H7 (cell line): ENCODE measurements at regions not wholly inside any gene's neighbourhood (a gene's known extent, or its start where the extent isn't known, plus 50 kb on each side); places are given as distances from the start of the nearest gene placed in this dataset.
A peak's percentile ranks its signal among the peaks of the same experiment; 100 is the strongest.

ENCODE experiments used
- DNase-seq: peaks from one replicate; pipeline ENCODE4 v3.0.0; 2012
- H3K27me3 ChIP-seq: 2 replicates; pipeline ENCODE4 v1.6.0; 2011; ENCODE audit warnings: mild to moderate bottlenecking, low read length; ENCODE audit not compliant: control insufficient read depth, insufficient read depth
- H3K36me3 ChIP-seq: replicated peaks from 2 replicates; pipeline ENCODE4 v1.5.1; 2011; ENCODE audit warnings: low read length; ENCODE audit not compliant: control insufficient read depth, insufficient read depth
- H3K4me3 ChIP-seq: 2 replicates; pipeline ENCODE4 v1.5.1; 2011; ENCODE audit warnings: low read depth, mild to moderate bottlenecking, control low read depth, low read length, moderate library complexity; ENCODE audit not compliant: insufficient read depth

DNA sequence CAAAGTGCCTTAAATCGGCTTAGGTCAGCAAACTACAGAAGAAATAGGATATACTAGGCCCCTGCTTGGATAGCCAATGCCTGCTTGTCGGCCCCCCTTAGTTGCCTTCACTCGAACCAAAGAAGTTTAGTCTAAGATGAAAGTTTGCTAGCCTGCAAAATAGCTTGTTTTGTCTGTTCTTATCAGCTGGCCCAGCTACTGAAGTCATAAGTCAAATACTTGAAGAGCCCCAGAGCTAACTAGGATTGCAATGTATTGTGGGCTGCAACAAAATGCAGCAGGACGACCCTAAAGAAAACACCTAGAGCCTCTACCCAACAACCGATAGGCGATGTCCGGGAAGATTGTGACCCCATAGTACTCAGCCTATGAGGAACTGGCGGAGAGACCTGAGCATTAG, 183.5 kb upstream of the HS6ST1 start:
- peak; percentile 9 for DNase-seq
- Histone ChIP-seq H3K36me3 (no peaks in the 10 kb centered on the region), H3K4me3 (no peak overlapping the region), H3K27me3 (no peaks in the 10 kb centered on the region)

DNA sequence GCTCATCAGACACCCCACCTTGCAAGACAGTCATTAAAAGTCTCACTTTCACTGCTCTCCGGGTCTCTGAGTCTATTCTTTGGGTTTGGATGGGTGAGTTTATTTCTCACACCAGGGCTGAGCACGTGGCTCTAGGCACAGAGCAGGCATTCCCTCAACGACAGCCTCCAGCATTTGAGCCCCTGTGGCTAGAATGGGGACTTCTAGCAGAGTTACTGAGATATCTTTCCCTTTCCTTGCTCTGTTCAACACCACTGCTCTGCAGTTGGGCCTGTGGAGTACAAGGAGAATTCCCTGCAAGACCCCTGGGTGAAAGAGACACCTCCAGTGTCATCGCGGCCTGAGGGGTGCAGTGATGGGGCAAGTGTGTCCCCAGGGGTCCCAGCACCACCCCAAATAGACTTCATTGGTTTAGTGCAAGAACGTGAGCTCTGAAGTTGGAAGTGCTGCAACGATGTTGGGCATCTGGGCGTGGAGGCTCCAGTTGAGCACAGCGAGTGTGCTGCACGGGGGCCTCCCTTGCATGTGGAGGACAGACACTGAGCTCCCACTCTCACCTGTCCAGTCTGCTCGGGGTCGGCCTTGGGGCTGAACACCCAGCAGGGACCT, 184.1 kb upstream of the HS6ST1 start:
- no peaks in the 10 kb centered on the region for H3K36me3 ChIP-seq
- H3K27me3 ChIP-seq: no peaks in the 10 kb centered on the region
- no peak overlapping the region for H3K4me3 ChIP-seq
- peak; percentile 22 for DNase-seq

DNA sequence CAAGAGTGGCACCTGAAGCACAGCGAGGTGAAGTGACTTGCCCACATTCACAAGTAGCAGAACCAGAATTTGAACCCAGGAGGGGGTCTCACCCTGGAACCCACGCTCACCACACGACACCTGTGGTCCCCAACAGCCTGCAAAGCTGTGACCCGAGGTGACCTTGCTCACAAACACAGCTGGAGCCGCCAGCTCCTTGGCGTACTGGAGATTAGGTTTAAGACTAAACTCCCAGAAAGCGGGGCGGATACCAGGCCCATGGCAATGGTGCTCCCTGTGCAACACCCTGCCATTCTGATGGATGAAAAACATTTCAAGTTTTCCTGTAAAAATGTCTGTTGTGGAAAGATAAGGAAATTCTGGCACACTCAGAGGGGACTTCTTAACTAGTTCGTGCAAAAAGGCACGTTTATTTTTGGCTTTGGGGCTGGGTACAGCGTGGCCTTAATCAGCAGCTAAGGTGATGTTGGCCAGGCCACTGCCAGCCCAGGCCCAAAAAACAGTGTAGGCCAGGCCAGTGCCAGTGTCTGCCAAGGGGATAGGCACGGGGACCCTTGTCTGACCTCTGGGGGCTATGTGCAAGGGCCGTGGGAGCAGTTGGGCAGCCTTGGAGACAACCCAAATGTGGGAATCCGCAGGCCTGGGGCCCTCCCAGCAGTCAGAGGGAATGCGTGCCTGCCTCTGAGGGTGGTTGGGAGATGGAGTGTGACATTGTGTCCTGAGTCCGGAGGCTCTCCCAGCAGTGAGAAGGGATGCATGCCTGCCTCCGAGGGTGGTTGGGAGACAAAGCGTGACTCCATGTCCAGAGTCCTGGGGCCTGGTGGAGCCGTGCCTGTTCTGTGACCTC, 185.0 kb upstream of the HS6ST1 start:
- Histone ChIP-seq H3K4me3 (no peak overlapping the region), H3K36me3 (no peaks in the 10 kb centered on the region), H3K27me3 (no peaks in the 10 kb centered on the region)
- peak; percentile 32 for DNase-seq

DNA sequence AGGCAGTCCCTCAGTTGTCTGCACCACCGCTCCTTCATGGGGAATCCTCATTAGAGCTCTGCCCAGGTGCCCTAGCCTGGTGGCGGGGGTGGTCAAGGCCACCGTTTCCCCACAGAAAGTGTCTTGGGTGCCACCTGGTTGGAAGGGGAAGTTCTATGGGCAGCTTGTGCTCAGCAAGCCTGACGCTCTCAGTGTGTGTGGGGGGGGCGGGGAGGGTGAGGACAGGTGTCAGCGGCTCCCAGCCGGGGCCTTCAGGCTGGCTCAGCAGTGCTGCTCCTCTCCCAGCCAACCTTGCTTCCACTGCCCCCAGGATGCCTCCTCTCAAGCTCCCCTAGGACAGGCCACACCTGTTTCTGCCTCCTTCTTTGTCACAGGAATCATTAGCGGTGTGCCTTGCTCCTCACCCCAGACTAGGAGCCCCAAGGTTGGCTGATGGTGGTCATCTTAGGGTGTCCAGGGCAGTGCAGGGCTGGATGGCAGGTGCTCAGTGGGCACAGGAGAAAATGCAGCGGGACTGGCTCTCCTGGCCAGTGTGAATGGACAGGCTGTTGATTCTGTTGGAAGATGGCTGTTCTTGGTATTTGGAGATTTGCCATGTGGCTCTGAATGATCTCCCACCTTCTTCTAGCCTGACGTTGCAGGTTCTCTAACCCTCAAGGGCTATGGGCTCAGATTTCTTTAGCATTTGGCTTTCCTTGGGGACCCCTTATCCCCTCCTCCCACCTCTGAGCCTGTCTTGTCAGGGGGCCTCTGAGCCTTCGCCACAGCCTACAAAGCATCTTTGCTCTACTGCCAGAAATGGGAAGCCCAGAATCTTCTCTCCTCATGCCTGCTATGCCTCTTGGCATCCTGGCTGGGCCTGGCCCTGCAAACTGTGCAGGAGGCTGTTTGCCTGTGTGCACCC, 185.8 kb upstream of the HS6ST1 start:
- Histone ChIP-seq H3K27me3 (no peaks in the 10 kb centered on the region), H3K36me3 (no peaks in the 10 kb centered on the region), H3K4me3 (no peak overlapping the region)
- no peak for DNase-seq

DNA sequence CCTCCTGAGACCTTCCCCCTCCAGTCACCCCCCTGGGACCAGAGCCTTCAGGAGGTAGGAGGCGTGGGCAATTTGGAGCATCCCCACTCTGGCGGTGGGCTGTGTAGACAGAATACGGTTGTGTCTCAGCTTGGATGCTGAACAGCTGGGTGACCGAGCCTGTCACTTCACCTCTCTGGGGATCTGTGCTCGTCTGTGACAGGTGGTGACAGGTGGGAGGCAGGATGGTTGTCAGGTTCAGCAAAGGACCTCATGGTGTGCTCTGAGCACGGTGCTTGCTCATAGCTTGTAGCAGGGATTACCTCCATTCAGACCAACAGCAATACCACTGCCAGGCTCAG, 186.5 kb upstream of the HS6ST1 start:
- DNase-seq: no peak
- Histone ChIP-seq H3K27me3 (no peaks in the 10 kb centered on the region), H3K4me3 (no peak overlapping the region), H3K36me3 (no peaks in the 10 kb centered on the region)

DNA sequence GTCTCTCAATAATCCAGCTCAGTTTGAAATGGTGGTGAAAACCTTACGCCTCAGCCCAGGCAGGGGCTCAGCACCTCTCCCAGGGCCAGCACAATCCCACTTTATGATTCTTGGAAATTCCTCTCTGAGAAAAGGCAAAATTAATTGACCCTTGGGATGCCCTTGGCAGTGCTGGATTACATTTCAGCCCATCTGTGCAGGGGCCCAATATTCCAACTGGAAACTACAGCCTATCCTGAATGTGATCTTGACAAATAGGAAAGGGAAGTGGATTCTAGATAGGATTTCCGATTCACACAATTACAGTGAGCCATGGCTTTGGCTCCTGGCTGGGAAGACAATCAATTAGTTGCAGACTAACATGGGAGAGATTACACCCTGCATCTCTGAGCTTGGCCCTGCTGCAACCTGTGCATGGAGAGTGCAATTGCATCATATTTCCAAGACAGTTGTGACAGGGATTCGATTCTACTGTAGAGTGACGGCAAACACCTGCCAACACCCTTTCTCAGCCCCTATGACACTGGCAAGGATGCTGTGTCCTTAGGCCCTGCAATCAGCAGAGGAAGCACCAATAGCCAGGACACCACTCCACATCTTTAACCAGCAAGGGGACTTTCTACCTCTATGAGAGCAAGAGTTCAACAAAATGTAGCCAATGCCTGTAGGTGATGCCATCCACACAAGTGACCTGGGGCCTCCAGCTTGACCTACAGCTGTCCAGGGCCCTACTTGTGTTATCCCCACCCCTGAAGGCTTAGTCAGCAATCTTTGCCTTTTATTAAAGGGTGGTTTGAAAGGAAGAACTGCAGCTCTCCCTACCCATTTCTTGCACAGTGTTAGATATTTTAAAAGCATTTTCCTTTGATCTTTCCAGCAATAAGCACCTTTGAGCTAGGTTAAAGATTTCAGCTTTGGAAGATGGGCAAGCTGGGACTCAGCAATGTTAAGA, 187.2 kb upstream of the HS6ST1 start:
- no peak for DNase-seq
- no peaks in the 10 kb centered on the region for H3K36me3 ChIP-seq
- H3K27me3 ChIP-seq: no peaks in the 10 kb centered on the region
- H3K4me3 ChIP-seq: no peak overlapping the region

DNA sequence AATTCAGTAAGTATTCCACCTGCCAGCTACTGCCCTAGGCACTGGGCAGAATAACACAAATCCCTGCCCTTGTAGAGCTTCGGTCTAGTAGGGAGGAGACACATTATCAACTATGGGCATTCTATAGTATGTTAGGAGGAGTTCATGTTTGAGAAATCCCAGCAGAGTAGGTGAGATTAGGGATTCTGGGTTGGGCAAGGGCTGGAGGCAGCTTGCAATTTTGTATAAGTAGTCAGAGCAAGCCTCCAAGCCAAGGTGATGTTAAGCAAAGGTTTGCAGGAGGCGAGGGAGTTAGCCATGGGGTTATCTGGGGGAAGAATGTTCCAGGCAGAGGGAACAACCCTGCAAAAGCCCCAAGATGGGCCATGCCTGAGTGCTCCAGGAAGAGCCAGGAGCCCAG, 187.9 kb upstream of the HS6ST1 start:
- DNase-seq: no peak
- no peaks in the 10 kb centered on the region for H3K36me3 ChIP-seq
- H3K4me3 ChIP-seq: no peak overlapping the region
- H3K27me3 ChIP-seq: no peaks in the 10 kb centered on the region

DNA sequence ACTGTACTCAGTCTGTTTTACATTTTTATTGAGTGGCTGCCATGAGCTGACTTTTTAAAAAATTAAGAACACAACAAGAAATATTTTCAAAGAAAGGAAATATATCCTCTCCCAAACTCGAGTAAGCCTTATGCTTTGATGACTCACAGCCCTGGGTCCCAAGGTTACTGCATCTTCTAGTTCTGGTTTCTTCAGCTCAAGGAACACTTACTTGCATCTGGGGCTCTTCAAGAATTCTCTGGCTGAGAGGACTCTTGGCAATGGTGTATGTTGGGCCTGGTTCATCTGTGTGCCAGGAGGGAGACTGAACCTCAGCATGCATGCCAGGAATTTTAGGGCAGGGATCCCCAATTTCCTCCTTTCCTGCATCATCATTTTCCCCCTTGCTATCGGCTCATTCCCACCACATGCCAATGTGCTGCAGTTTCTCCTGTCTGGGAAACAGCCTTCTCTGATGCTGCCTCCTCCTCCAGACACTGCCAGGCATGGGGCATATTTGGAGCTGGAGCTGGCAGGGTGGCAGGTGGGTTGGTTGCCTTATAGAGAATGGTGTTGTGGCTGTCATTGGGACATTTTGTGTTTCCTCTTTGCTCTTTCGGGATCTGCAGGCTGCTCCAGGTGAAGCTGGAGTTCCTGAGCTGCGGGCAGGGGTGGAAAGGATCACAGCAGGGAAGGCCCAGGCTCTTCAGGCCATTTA, 192.2 kb upstream of the HS6ST1 start:
- DNase-seq: peak; percentile 14
- Histone ChIP-seq H3K36me3 (no peaks in the 10 kb centered on the region), H3K4me3 (no peak overlapping the region), H3K27me3 (no peaks in the 10 kb centered on the region)

DNA sequence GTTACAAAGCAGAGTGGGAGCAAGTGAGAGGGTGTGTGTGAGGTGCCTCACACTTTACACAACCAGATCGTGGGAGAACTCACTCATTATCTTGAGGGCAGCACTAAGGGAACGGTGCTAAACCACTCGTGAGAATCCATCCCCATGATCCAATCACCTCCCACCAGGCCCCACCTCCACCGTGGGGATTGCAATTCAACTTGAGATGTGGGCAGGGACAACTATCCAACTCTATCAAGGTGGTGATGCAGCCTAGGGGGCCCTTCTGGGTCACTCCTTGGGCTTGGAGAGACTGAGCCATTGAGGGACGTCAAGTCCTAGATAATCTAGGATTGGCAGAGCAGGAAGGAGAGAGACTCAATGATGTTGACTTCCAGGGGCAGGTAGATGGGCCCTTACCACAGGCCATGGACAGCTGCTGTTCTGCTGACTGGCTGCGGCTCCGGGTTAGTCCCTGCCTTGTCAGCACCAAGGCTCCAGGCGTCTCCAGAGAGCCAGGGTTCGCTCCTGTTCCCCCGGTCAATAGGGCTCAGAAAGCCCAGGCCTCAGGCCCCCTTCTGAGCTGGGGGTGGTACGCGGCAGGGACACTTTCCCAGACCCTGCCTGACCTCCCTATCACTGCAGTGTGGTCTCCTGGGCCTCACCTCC, 193.2 kb upstream of the HS6ST1 start:
- Histone ChIP-seq H3K36me3 (no peaks in the 10 kb centered on the region), H3K27me3 (no peaks in the 10 kb centered on the region), H3K4me3 (no peak overlapping the region)
- peak; percentile 19 for DNase-seq

DNA sequence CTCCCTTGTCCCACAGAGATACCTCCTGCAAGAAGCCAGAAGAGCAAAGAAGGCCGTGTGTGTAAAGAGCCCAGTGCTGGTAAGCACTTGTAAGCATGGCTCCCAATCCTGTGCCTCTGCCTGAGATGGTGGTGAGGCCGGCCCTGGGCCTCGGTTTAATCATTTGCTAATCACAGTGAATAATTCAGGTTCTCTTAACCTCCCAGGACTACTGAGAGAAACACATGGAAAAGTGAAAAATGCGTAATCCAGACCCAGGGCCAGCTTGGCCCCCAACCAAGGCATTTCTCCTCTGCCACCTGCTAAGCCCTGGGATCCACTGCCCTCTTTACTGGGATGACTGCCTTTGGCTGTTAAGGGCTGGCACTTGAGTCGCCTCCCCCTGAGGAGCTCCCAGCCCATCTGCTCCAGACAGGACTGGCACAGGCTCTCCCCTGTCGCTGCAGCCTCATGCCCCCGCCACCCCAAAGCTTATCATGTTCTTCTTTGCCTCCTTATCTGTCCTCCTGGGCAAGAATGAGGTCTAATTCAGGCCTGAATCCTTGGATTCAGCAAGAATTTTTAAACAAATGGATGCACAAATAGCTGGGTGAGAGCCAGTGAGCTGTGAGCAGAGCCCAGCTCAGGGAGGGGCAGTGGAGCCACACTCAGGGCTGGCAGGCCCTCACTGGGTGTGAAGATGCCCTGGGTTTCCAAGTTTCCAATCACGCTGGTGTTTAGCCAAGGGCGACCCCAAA, 193.9 kb upstream of the HS6ST1 start:
- H3K4me3 ChIP-seq: no peak overlapping the region
- peak; percentile 21 for DNase-seq
- no peaks in the 10 kb centered on the region for H3K27me3 ChIP-seq
- H3K36me3 ChIP-seq: no peaks in the 10 kb centered on the region

DNA sequence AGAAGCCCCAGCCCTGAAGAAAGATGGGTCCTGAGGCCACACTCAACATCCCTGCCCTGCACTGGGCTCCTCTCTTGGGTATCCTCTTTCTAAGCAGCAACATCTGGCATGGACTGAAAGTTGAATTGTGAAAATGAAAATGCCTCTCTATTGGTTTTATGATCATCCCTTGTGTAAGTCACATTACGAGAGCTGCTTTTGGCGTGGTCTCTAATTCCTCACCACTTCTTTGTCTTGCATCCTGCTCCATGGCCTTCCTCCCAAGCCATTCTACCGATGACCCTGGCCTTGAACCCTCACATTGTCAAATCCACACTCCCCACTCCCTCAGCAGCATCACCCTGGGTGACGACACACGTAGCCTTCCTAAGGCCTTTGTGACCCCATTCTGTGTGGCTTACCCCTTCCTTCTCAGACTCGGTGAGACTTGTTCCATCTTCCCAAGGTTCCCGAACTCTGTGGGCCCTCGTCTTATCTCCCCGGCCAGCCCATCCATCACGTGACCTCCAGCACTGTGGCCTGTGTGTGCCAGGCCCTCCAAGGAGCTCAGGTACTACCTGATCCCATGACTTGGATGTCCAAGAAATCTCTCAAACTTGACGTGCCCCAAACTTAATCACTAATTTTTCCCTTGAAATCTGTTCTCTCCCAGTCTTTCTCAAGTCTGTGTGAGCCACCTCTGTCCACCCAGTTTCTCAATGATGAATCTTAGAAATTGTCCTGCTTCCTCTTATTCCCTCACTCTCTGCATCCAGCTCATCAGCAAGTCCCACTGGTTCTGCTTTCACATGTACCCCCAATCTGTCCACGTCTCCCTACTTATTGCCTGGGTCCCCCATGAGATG, 194.7 kb upstream of the HS6ST1 start:
- no peaks in the 10 kb centered on the region for H3K36me3 ChIP-seq
- H3K4me3 ChIP-seq: no peak overlapping the region
- H3K27me3 ChIP-seq: no peaks in the 10 kb centered on the region
- no peak for DNase-seq

DNA sequence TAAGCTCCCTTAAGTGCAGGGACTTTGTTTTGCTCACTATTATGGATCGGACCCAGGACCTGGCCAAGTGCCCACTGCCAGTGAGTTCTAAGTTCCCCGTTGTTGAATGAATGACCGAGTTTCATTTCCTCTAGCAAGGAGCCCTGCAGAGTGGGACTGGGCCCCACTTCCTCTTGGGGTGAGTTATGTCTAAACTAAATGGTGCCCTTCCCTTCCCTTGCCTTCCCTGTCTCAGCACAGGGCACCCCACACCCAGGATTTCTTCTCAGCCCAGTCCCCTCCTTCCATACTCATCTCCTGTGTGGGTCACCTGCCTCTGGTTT, 195.3 kb upstream of the HS6ST1 start:
- no peak for DNase-seq
- Histone ChIP-seq H3K27me3 (no peaks in the 10 kb centered on the region), H3K4me3 (no peak overlapping the region), H3K36me3 (no peaks in the 10 kb centered on the region)
